B cell (primary cell): ENCODE measurements at regions not wholly inside any gene's neighbourhood (a gene's known extent, or its start where the extent isn't known, plus 50 kb on each side); places are given as distances from the start of the nearest gene placed in this dataset.

Experiments
- ATAC-seq: fragments of 200-7000 bp; cut with Tn5 transposase; one replicate; pipeline ENCODE4 v1.10.0; 2021; ENCODE audit warnings: low read depth, mild to moderate bottlenecking, moderate number of reproducible peaks, moderate library complexity
- CTCF ChIA-PET: fragments of 350-600 bp; sonication (Branson Sonifier 250); formaldehyde crosslinking; loops from one replicate; lab custom pipeline; 2021; ENCODE audit warnings: antibody characterized with exemption, inconsistent platforms; lab: Charles Lee
- POLR2A ChIA-PET: fragments of 350-600 bp; sonication (Branson Sonifier 250); formaldehyde crosslinking; loops from one replicate; lab custom pipeline; 2021; ENCODE audit warnings: antibody characterized with exemption; lab: Charles Lee
- DNase-seq: peaks from one replicate; pipeline ENCODE4 v3.0.0; 2013
- H2AFZ ChIP-seq: 2 replicates; pipeline ENCODE4 v1.6.1; 2012; ENCODE audit warnings: mild to moderate bottlenecking, low read depth, low read length; ENCODE audit not compliant: insufficient read depth, poor library complexity, severe bottlenecking
- H3K27ac ChIP-seq, 2 donors: 1 replicate in 1 of 2; 2 replicates in 1 of 2; pipeline ENCODE4 v1.5.1; 2012 to 2013; ENCODE audit warnings: low read length in 2 of 2, mild to moderate bottlenecking in 2 of 2, moderate library complexity in 1 of 2
- H3K27me3 ChIP-seq, 4 experiments: fragments of 200-600 bp in 1 of 4; sonication (generic) in 1 of 4; replicated peaks in 1 of 4; 1 replicate in 2 of 4; 2 replicates in 2 of 4; pipeline versions ENCODE4 v1.6.1 to v1.7.0; 2013 to 2016; ENCODE audit warnings: low read length in 3 of 4, mild to moderate bottlenecking in 2 of 4, mixed read lengths in 1 of 4, moderate library complexity in 1 of 4; ENCODE audit not compliant: insufficient read depth in 4 of 4, control insufficient read depth in 3 of 4; ENCODE audit errors: control extremely low read depth in 1 of 4
- H3K36me3 ChIP-seq, 2 experiments: replicated peaks in 1 of 2; 1 replicate in 1 of 2; 2 replicates in 1 of 2; pipeline versions ENCODE4 v1.6.1 to v1.7.1; 2013; ENCODE audit warnings: low read length in 1 of 2; ENCODE audit not compliant: insufficient read depth in 2 of 2, control insufficient read depth in 1 of 2; ENCODE audit errors: control extremely low read depth in 1 of 2, extremely low read depth in 1 of 2
- H3K4me1 ChIP-seq, 2 donors: fragments of 200-600 bp in 1 of 2; sonication (generic) in 1 of 2; 1 replicate in 1 of 2; 2 replicates in 1 of 2; pipeline versions ENCODE4 v1.5.1 to v1.6.1; 2013 to 2017; ENCODE audit warnings: low read length in 2 of 2; ENCODE audit not compliant: control insufficient read depth in 2 of 2, insufficient read depth in 2 of 2
- H3K4me2 ChIP-seq: replicated peaks from 2 replicates; pipeline ENCODE3; 2012; ENCODE audit warnings: mild to moderate bottlenecking, low read depth, low read length; ENCODE audit not compliant: poor library complexity, severe bottlenecking
- H3K4me3 ChIP-seq, 5 experiments: fragments of 200-600 bp in 1 of 5; sonication (generic) in 1 of 5; 1 replicate in 3 of 5; 2 replicates in 2 of 5; pipeline versions ENCODE4 v1.5.1 to v1.7.0; 2011 to 2016; ENCODE audit warnings: low read length in 4 of 5, mild to moderate bottlenecking in 4 of 5, low read depth in 2 of 5, control low read depth in 1 of 5, moderate library complexity in 1 of 5; ENCODE audit not compliant: insufficient read depth in 1 of 5; ENCODE audit errors: control extremely low read depth in 1 of 5, extremely low read depth in 1 of 5
- H3K79me2 ChIP-seq: fragments of 200-600 bp; sonication (generic); one replicate; pipeline ENCODE4 v1.6.0; 2016; ENCODE audit warnings: low read length; ENCODE audit not compliant: control insufficient read depth, insufficient read depth
- H3K9ac ChIP-seq: fragments of 200-600 bp; sonication (generic); 2 replicates; pipeline ENCODE4 v1.6.1; 2017; ENCODE audit warnings: mild to moderate bottlenecking, low read length, moderate library complexity
- H3K9me3 ChIP-seq, 3 donors: one replicate each; pipeline versions ENCODE4 v1.6.1 to v1.7.1; 2013; ENCODE audit warnings: low read length in 2 of 3; ENCODE audit not compliant: control insufficient read depth in 2 of 3, insufficient read depth in 1 of 3; ENCODE audit errors: control extremely low read depth in 1 of 3
- H4K20me1 ChIP-seq: 2 replicates; pipeline ENCODE4 v1.6.0; 2012; ENCODE audit warnings: mild to moderate bottlenecking, low read length; ENCODE audit not compliant: insufficient read depth, control insufficient read depth, poor library complexity, severe bottlenecking
- H3K27ac Mint-ChIP-seq: one replicate; pipeline ENCODE4 v1.8.0; 2021; ENCODE audit warnings: mixed read lengths
- H3K27me3 Mint-ChIP-seq: one replicate; pipeline ENCODE4 v1.8.0; 2021; ENCODE audit warnings: mixed read lengths
- H3K4me1 Mint-ChIP-seq: one replicate; pipeline ENCODE4 v1.8.0; 2021; ENCODE audit warnings: mixed read lengths
- H3K4me3 Mint-ChIP-seq: one replicate; pipeline ENCODE4 v1.8.0; 2021; ENCODE audit warnings: mixed read lengths
- H3K9me3 Mint-ChIP-seq: one replicate; pipeline ENCODE4 v1.8.0; 2022; ENCODE audit warnings: mixed read lengths; ENCODE audit not compliant: insufficient read depth
- EZH2 ChIP-seq: IDR thresholded peaks from 2 replicates; pipeline ENCODE4 v1.6.1; 2012; ENCODE audit warnings: borderline replicate concordance, low read depth, mild to moderate bottlenecking, moderate library complexity, low read length; ENCODE audit not compliant: insufficient read depth, poor library complexity, severe bottlenecking
- WGBS: methylation state at CpG from one replicate; pipeline ENCODE4 v1.1.5; 2013; ENCODE audit warnings: missing lambda C conversion rate; ENCODE audit not compliant: insufficient coverage; 5-methylcytosine and 5-hydroxymethylcytosine counted together
- intact Hi-C: fragments of 100-400 bp; cut with micrococcal nuclease; formaldehyde crosslinking; loops from one replicate; pipeline ENCODE4 v1.10.0; 2022
- TF ChIP-seq, protein P1 (sequence below): fragments of 200-600 bp; IDR thresholded peaks from one replicate; pipeline ENCODE4 v1.8.0; 2022; ENCODE audit warnings: antibody characterized with exemption, mild to moderate bottlenecking

DNA sequence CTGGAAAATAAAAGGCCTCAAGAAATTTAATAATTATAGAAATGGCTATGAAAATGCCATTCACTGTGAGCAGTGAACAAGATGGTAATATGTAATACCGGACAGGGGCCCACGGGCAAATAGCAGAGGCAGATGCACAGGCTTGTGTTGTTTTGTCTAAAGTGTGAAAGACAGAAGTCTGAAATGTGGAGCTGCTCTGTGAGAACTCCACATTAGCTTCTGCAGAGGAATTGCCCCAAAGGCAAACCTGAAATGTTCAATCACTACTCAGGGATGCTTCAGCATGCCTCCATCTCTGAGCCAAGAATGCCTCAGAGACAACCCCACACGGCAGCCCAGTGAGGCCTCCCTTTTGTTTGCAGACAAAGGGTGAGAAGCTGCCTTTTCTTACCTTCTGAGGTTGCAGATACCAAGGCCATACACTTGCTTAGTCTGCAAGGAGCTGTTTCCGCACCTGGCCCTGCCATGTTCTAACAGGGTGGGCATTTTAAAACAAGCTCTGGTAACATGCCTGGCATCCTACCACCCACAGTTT lies 124.3 kb upstream of the CXCL14 start:
- no peaks in the 10 kb centered on the region for H4K20me1 ChIP-seq
- TF ChIP-seq, protein P1, sequence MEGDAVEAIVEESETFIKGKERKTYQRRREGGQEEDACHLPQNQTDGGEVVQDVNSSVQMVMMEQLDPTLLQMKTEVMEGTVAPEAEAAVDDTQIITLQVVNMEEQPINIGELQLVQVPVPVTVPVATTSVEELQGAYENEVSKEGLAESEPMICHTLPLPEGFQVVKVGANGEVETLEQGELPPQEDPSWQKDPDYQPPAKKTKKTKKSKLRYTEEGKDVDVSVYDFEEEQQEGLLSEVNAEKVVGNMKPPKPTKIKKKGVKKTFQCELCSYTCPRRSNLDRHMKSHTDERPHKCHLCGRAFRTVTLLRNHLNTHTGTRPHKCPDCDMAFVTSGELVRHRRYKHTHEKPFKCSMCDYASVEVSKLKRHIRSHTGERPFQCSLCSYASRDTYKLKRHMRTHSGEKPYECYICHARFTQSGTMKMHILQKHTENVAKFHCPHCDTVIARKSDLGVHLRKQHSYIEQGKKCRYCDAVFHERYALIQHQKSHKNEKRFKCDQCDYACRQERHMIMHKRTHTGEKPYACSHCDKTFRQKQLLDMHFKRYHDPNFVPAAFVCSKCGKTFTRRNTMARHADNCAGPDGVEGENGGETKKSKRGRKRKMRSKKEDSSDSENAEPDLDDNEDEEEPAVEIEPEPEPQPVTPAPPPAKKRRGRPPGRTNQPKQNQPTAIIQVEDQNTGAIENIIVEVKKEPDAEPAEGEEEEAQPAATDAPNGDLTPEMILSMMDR = no peak
- no peak for TF ChIP-seq EZH2
- WGBS = 95% methylated on average over 4 of the region's 4 CpGs
- H3K79me2 ChIP-seq = no peaks in the 10 kb centered on the region
- H2AFZ ChIP-seq = no peak overlapping the region
- Mint-ChIP-seq H3K4me1 (no peaks in the 10 kb centered on the region), H3K27ac (no peak overlapping the region), H3K27me3 (peaks cover 9% of the 10 kb centered on the region), H3K4me3 (no peak overlapping the region), H3K9me3 (no peaks in the 10 kb centered on the region)
- no peak for DNase-seq
- H3K4me3 ChIP-seq = no peak overlapping the region
- H3K4me2 ChIP-seq = no peak overlapping the region
- ChIA-PET POLR2A (no interaction called here), CTCF (no interaction called here)
- H3K9ac ChIP-seq = no peak overlapping the region
- no peaks in the 10 kb centered on the region for H3K9me3 ChIP-seq
- no peaks in the 10 kb centered on the region for H3K36me3 ChIP-seq
- H3K27ac ChIP-seq = no peak overlapping the region
- no peaks in the 10 kb centered on the region for H3K27me3 ChIP-seq
- intact Hi-C loops = no loop called here
- H3K4me1 ChIP-seq = no peaks in the 10 kb centered on the region
- ATAC-seq = no peak

DNA sequence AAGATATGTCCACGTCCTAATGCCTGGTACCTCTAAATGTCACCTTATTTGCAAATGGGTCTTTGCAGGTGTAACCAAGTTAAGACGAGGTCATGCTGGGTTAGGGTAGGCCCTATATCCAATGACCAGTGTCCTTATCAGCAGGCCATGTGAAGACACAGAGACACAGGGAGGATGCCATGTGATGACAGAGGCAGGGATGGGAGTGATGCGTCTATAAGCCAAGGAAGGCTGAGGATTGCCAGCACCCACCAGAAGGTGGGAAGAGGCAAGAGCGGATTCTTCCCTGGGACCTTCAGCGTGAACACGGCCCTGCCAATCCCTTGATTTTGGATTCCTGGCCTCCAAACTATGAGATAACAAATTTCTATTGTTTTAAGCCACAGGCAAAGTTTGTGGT lies 123.4 kb upstream of the CXCL14 start:
- H3K4me3 Mint-ChIP-seq = no peak overlapping the region
- no peak overlapping the region for H3K9ac ChIP-seq
- no peak for TF ChIP-seq EZH2
- TF ChIP-seq, protein P1 = no peak
- H3K4me2 ChIP-seq = no peak overlapping the region
- no peaks in the 10 kb centered on the region for H3K4me1 Mint-ChIP-seq
- H3K9me3 Mint-ChIP-seq = no peaks in the 10 kb centered on the region
- H3K79me2 ChIP-seq = no peaks in the 10 kb centered on the region
- peaks cover 5% of the 10 kb centered on the region for H3K27me3 Mint-ChIP-seq
- no peak overlapping the region for H2AFZ ChIP-seq
- H3K27me3 ChIP-seq = no peaks in the 10 kb centered on the region
- no peak overlapping the region for H3K27ac Mint-ChIP-seq
- CTCF ChIA-PET = no interaction called here
- no peak overlapping the region for H3K27ac ChIP-seq
- no peaks in the 10 kb centered on the region for H3K36me3 ChIP-seq
- H3K4me3 ChIP-seq = no peak overlapping the region
- no peak for ATAC-seq
- WGBS = 100% methylated on average over 2 of the region's 6 CpGs
- intact Hi-C loops = no loop called here
- POLR2A ChIA-PET = no interaction called here
- H3K9me3 ChIP-seq = no peaks in the 10 kb centered on the region
- no peaks in the 10 kb centered on the region for H3K4me1 ChIP-seq
- DNase-seq = no peak
- H4K20me1 ChIP-seq = no peaks in the 10 kb centered on the region
